Smooth muscle cell (in vitro differentiated cells): ENCODE measurements at regions not wholly inside any gene's neighbourhood (a gene's known extent, or its start where the extent isn't known, plus 50 kb on each side); places are given as distances from the start of the nearest gene placed in this dataset.
"Not testable (repeated sequence)": the region's sequence is repeated elsewhere in the genome, so short reads cannot be mapped to it uniquely, and the experiment has no call there.

Experiments
- DNase-seq: peaks from one replicate; lab custom pipeline; 2025; ENCODE audit not compliant: unreplicated experiment; lab: John Stamatoyannopoulos, UW
- H2AFZ ChIP-seq: fragments of 200-600 bp; sonication (generic); 2 replicates; pipeline ENCODE4 v1.6.0; 2016; ENCODE audit warnings: antibody characterized with exemption, low read depth, mild to moderate bottlenecking
- H3F3A ChIP-seq: fragments of 200-600 bp; sonication (generic); 2 replicates; pipeline ENCODE4 v1.6.0; 2017; ENCODE audit warnings: antibody characterized with exemption, low read depth
- H3K27ac ChIP-seq: fragments of 200-600 bp; sonication (generic); 2 replicates; pipeline ENCODE4 v1.5.1; 2016; ENCODE audit warnings: low read depth, mild to moderate bottlenecking
- H3K27me3 ChIP-seq: fragments of 200-600 bp; sonication (generic); 2 replicates; pipeline ENCODE4 v1.6.1; 2016; ENCODE audit warnings: low read depth, mild to moderate bottlenecking
- H3K36me3 ChIP-seq: fragments of 200-600 bp; sonication (generic); 2 replicates; pipeline ENCODE4 v1.5.1; 2016; ENCODE audit warnings: low read depth
- H3K4me1 ChIP-seq: fragments of 200-600 bp; sonication (generic); 2 replicates; pipeline ENCODE4 v1.5.1; 2016; ENCODE audit warnings: low read depth
- H3K4me2 ChIP-seq: fragments of 200-600 bp; sonication (generic); 2 replicates; pipeline ENCODE4 v1.6.0; 2016; ENCODE audit warnings: mild to moderate bottlenecking
- H3K4me3 ChIP-seq: fragments of 200-600 bp; sonication (generic); 2 replicates; pipeline ENCODE4 v1.5.1; 2016; ENCODE audit warnings: mild to moderate bottlenecking
- H3K79me2 ChIP-seq: fragments of 200-600 bp; sonication (generic); 2 replicates; pipeline ENCODE4 v1.6.0; 2016; ENCODE audit warnings: low read depth, mild to moderate bottlenecking
- H3K9ac ChIP-seq: fragments of 200-600 bp; sonication (generic); 2 replicates; pipeline ENCODE4 v1.6.0; 2016; ENCODE audit warnings: low read depth
- H3K9me3 ChIP-seq: fragments of 200-600 bp; sonication (generic); replicated peaks from 2 replicates; pipeline ENCODE4 v1.5.1; 2016; ENCODE audit warnings: low read depth
- H4K20me1 ChIP-seq: fragments of 200-600 bp; sonication (generic); 2 replicates; pipeline ENCODE4 v1.6.0; 2016; ENCODE audit warnings: low read depth
- WGBS: methylation state at CpG from one replicate; pipeline ENCODE4 v1.1.7; 2016; ENCODE audit warnings: low lambda C conversion rate; 5-methylcytosine and 5-hydroxymethylcytosine counted together
- TF ChIP-seq, protein P1 (sequence below): fragments of 200-600 bp; sonication (generic); IDR thresholded peaks from 2 replicates; pipeline ENCODE4 v1.5.1; 2017; ENCODE audit warnings: borderline replicate concordance, mild to moderate bottlenecking, antibody characterized with exemption; ENCODE audit not compliant: insufficient read depth, poor library complexity, severe bottlenecking

DNA sequence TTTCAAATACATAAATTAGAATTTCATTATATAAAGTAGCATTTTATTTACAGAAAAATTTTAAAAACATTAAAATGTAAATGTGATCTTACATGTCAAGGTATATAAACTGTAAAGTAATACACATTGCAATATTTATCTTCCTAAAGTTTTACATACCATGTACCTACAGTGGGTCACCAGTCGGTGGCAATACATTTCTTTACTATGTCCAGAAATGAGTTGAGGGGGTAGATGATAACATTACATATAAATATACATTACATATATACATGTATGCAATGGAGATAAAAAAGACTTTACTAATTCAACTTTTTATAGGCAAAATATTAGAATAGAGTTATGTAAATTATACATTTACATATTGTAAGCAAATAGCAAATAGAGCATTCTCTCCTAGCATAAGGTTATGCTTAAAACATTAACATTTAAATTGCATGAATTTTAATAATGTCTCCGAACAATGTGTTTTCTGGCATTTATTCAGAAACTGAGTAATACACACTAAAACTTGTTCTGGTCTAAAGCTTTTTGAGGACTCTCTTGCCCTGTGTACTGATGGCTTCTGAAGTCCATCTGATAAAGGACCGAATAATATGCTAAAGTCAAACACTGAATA, 93.3 kb upstream of the NLGN1 start:
- WGBS = 92% methylated on average over 3 of the region's 3 CpGs
- H3K9me3 ChIP-seq = no peaks in the 10 kb centered on the region
- H3K9ac ChIP-seq = no peak overlapping the region
- TF ChIP-seq, protein P1, sequence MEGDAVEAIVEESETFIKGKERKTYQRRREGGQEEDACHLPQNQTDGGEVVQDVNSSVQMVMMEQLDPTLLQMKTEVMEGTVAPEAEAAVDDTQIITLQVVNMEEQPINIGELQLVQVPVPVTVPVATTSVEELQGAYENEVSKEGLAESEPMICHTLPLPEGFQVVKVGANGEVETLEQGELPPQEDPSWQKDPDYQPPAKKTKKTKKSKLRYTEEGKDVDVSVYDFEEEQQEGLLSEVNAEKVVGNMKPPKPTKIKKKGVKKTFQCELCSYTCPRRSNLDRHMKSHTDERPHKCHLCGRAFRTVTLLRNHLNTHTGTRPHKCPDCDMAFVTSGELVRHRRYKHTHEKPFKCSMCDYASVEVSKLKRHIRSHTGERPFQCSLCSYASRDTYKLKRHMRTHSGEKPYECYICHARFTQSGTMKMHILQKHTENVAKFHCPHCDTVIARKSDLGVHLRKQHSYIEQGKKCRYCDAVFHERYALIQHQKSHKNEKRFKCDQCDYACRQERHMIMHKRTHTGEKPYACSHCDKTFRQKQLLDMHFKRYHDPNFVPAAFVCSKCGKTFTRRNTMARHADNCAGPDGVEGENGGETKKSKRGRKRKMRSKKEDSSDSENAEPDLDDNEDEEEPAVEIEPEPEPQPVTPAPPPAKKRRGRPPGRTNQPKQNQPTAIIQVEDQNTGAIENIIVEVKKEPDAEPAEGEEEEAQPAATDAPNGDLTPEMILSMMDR = no peak
- no peaks in the 10 kb centered on the region for H3K79me2 ChIP-seq
- H3K4me2 ChIP-seq = no peak overlapping the region
- no peaks in the 10 kb centered on the region for H4K20me1 ChIP-seq
- no peak overlapping the region for H2AFZ ChIP-seq
- no peak overlapping the region for H3K27ac ChIP-seq
- no peaks in the 10 kb centered on the region for H3F3A ChIP-seq
- H3K36me3 ChIP-seq = no peaks in the 10 kb centered on the region
- H3K4me1 ChIP-seq = peaks cover 11% of the 10 kb centered on the region
- no peak for DNase-seq
- no peak overlapping the region for H3K4me3 ChIP-seq
- no peaks in the 10 kb centered on the region for H3K27me3 ChIP-seq

DNA sequence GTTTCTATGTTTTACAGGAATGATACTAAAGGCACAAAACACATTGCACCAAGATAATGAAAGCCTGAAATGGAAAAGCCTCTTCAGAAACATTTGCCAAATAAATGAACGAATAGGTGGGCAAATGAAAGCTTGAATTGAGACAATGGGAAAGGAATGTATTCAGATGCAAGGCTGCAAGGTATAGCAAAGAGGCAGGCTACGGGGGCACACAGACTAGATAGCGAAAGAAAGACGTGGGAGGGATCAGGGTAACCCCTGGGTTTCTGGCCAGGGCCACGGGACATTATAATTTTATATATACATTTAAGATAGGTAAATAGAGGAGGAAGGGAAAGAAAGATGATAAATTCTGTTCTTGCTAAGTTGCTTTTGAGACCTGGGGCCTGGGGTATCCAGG, 95.9 kb upstream of the NLGN1 start:
- Histone ChIP-seq H3K9me3 (no peaks in the 10 kb centered on the region), H3K4me2 (no peak overlapping the region), H3K4me1 (peaks cover 11% of the 10 kb centered on the region), H4K20me1 (no peaks in the 10 kb centered on the region), H3K4me3 (no peak overlapping the region), H3K79me2 (no peaks in the 10 kb centered on the region), H2AFZ (no peak overlapping the region), H3K36me3 (no peaks in the 10 kb centered on the region), H3K27me3 (no peaks in the 10 kb centered on the region), H3F3A (no peaks in the 10 kb centered on the region), H3K27ac (no peak overlapping the region), H3K9ac (no peak overlapping the region)
- DNase-seq = no peak
- TF ChIP-seq, protein P1 = no peak
- WGBS = 64% methylated on average over 5 of the region's 5 CpGs

GRCh38 chr3:173289072-173289471, 108.5 kb upstream of the NLGN1 start:
- Histone ChIP-seq H4K20me1 (no peaks in the 10 kb centered on the region), H2AFZ (no peak overlapping the region), H3F3A (no peaks in the 10 kb centered on the region), H3K4me2 (no peak overlapping the region), H3K36me3 (no peaks in the 10 kb centered on the region), H3K9ac (no peak overlapping the region), H3K27me3 (no peaks in the 10 kb centered on the region), H3K4me1 (no peaks in the 10 kb centered on the region), H3K9me3 (no peaks in the 10 kb centered on the region), H3K27ac (no peak overlapping the region), H3K79me2 (no peaks in the 10 kb centered on the region), H3K4me3 (no peak overlapping the region)
- no peak for DNase-seq
- WGBS = 48% methylated on average over 1 of the region's 1 CpG
- TF ChIP-seq, protein P1 = no peak

GRCh38 chr3:173287361-173287760, 110.2 kb upstream of the NLGN1 start:
- Histone ChIP-seq H3K4me3 (no peak overlapping the region), H3K4me1 (no peaks in the 10 kb centered on the region), H3K4me2 (no peak overlapping the region), H3K9ac (no peak overlapping the region), H3K79me2 (no peaks in the 10 kb centered on the region), H3K36me3 (no peaks in the 10 kb centered on the region), H2AFZ (no peak overlapping the region), H3K27ac (no peak overlapping the region), H3K9me3 (no peaks in the 10 kb centered on the region), H3K27me3 (no peaks in the 10 kb centered on the region), H3F3A (no peaks in the 10 kb centered on the region), H4K20me1 (no peaks in the 10 kb centered on the region)
- TF ChIP-seq, protein P1 = no peak
- DNase-seq = no peak
- 56% methylated on average over 3 of the region's 3 CpGs for WGBS

DNA sequence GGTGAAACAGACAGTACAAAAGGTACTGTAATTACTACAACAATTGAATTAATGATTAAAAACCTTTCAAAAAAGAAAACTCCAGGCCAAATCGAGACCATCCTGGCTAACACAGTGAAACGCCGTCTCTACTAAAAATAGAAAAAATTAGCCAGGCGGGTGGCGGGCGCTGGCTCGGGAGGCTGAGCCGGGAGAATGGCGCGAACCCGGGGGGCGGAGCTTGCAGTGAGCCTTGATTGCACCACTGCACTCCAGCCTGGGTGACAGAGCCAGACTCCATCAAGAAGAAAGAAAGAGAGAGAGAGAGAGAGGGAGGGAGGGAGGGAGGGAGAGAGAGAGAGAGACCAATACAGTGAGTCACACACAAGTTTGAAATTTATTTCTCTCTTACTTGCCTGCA, 111.0 kb upstream of the NLGN1 start:
- H3K27ac ChIP-seq, H3K4me2 ChIP-seq, H4K20me1 ChIP-seq, H3K36me3 ChIP-seq, H3K79me2 ChIP-seq, H3K4me1 ChIP-seq, H3K27me3 ChIP-seq, H3K9me3 ChIP-seq, H3F3A ChIP-seq, H3K9ac ChIP-seq, DNase-seq, H2AFZ ChIP-seq, H3K4me3 ChIP-seq: not testable (repeated sequence)
- 91% methylated on average over 12 of the region's 12 CpGs for WGBS
